ENCODE measurements at regions not wholly inside any gene's neighbourhood (a gene's known extent, or its start where the extent isn't known, plus 50 kb on each side); places are given as distances from the start of the nearest gene placed in this dataset.

GRCh38 chr14:53531730-53532129 lies 378.6 kb upstream of the DDHD1 start:
- no peaks in the 10 kb centered on the region for H3F3A ChIP-seq (ENCODE audit: insufficient read depth, low read depth)
- 0 out of 2 replicates have a peak overlapping the region, but pooled peaks have one; percentile 14 for H2AFZ ChIP-seq
- no peaks in the 10 kb centered on the region for H3K9me3 ChIP-seq (ENCODE audit: insufficient read depth, low read depth)
- intact Hi-C loops (cut with micrococcal nuclease; ENCODE audit: unreplicated experiment) = no loop called here
- H4K20me1 ChIP-seq (ENCODE audit: insufficient read depth) = no peaks in the 10 kb centered on the region
- H3K4me1 ChIP-seq (replicated peaks; ENCODE audit: insufficient read depth) = no peaks in the 10 kb centered on the region
- ChIA-PET CTCF (interaction anchor here (0.7 kb wide), 1 partner anchor 99 kb away, joined by 4 read pairs; no protein-coding TSS in a partner anchor), POLR2A (ENCODE audit: unreplicated experiment) (no interaction called here)
- H3K4me3 ChIP-seq = no peak overlapping the region
- BruUV-seq (replicated peaks) = no TSS peak
- TF ChIP-seq CTCF (conservative IDR thresholded peaks at IDR 0.05) = no peak
- TF ChIP-seq EZH2 (IDR thresholded peaks at IDR 0.05; ENCODE audit: low read depth) = no peak
- no peaks in the 10 kb centered on the region for H3K27me3 ChIP-seq (ENCODE audit: insufficient read depth, low read depth)
- 0 out of 2 replicates have a peak, but pooled peaks cover 4% of the 10 kb centered on the region for H3K9me2 ChIP-seq (ENCODE audit: insufficient read depth)
- no peak overlapping the region for H3K4me2 ChIP-seq
- no peaks in the 10 kb centered on the region for H3K79me2 ChIP-seq (ENCODE audit: low read depth)
- no peaks in the 10 kb centered on the region for H3K36me3 ChIP-seq (ENCODE audit: low read depth)
- no peak for DNase-seq
- H3K27ac ChIP-seq = no peak overlapping the region

GRCh38 chr14:53531156-53531555 lies 378.0 kb upstream of the DDHD1 start:
- BruUV-seq (replicated peaks) = no TSS peak
- 0 out of 2 replicates have a peak, but pooled peaks cover 4% of the 10 kb centered on the region for H3K9me2 ChIP-seq (ENCODE audit: insufficient read depth)
- no peak overlapping the region for H3K4me2 ChIP-seq
- no peaks in the 10 kb centered on the region for H3K27me3 ChIP-seq (ENCODE audit: insufficient read depth, low read depth)
- no peaks in the 10 kb centered on the region for H3K79me2 ChIP-seq (ENCODE audit: low read depth)
- CTCF ChIA-PET = interaction anchor here (0.7 kb wide), 1 partner anchor 98 kb away, joined by 4 read pairs; no protein-coding TSS in a partner anchor
- H3F3A ChIP-seq (ENCODE audit: insufficient read depth, low read depth) = no peaks in the 10 kb centered on the region
- POLR2A ChIA-PET (ENCODE audit: unreplicated experiment) = no interaction called here
- no peak for DNase-seq
- H4K20me1 ChIP-seq (ENCODE audit: insufficient read depth) = no peaks in the 10 kb centered on the region
- no peak for TF ChIP-seq EZH2 (IDR thresholded peaks at IDR 0.05; ENCODE audit: low read depth)
- no peak for TF ChIP-seq CTCF (conservative IDR thresholded peaks at IDR 0.05)
- H3K36me3 ChIP-seq (ENCODE audit: low read depth) = no peaks in the 10 kb centered on the region
- H2AFZ ChIP-seq = no peak overlapping the region
- H3K4me1 ChIP-seq (replicated peaks; ENCODE audit: insufficient read depth) = no peaks in the 10 kb centered on the region
- no peak overlapping the region for H3K27ac ChIP-seq
- H3K4me3 ChIP-seq = no peak overlapping the region
- no peaks in the 10 kb centered on the region for H3K9me3 ChIP-seq (ENCODE audit: insufficient read depth, low read depth)
- intact Hi-C loops (cut with micrococcal nuclease; ENCODE audit: unreplicated experiment) = no loop called here

- H3F3A ChIP-seq (ENCODE audit: insufficient read depth, low read depth) = no peaks in the 10 kb centered on the region
- no peak overlapping the region for H2AFZ ChIP-seq
- POLR2A ChIA-PET (ENCODE audit: unreplicated experiment) = no interaction called here
- no peak overlapping the region for H3K27ac ChIP-seq
- H3K4me3 ChIP-seq = no peak overlapping the region
- no TSS peak for BruUV-seq (replicated peaks)
- no peaks in the 10 kb centered on the region for H3K4me1 ChIP-seq (replicated peaks; ENCODE audit: insufficient read depth)
- no peaks in the 10 kb centered on the region for H4K20me1 ChIP-seq (ENCODE audit: insufficient read depth)
- H3K36me3 ChIP-seq (ENCODE audit: low read depth) = no peaks in the 10 kb centered on the region
- H3K4me2 ChIP-seq = no peak overlapping the region
- DNase-seq = no peak
- no peaks in the 10 kb centered on the region for H3K79me2 ChIP-seq (ENCODE audit: low read depth)
- TF ChIP-seq CTCF (conservative IDR thresholded peaks at IDR 0.05) (no peak), EZH2 (IDR thresholded peaks at IDR 0.05; ENCODE audit: low read depth) (no peak)
- H3K9me3 ChIP-seq (ENCODE audit: insufficient read depth, low read depth) = no peaks in the 10 kb centered on the region
- no peaks in the 10 kb centered on the region for H3K27me3 ChIP-seq (ENCODE audit: insufficient read depth, low read depth)
- intact Hi-C loops (cut with micrococcal nuclease; ENCODE audit: unreplicated experiment) = no loop called here
- H3K9me2 ChIP-seq (ENCODE audit: insufficient read depth) = 0 out of 2 replicates have a peak, but pooled peaks cover 4% of the 10 kb centered on the region
- CTCF ChIA-PET = no interaction called here
Measured at GRCh38 chr14:53529519-53529918, 376.4 kb upstream of the DDHD1 start.
